Trophoblast cell (in vitro differentiated cells and primary cell): ENCODE measurements at regions not wholly inside any gene's neighbourhood (a gene's known extent, or its start where the extent isn't known, plus 50 kb on each side); places are given as distances from the start of the nearest gene placed in this dataset.

Experiments
- DNase-seq, 2 donors: peaks; one replicate each; pipeline ENCODE4 v3.0.0-alpha.2; 2016
- H2AFZ ChIP-seq: 2 replicates; pipeline ENCODE4 v1.6.1; 2013; ENCODE audit warnings: low read length, moderate library complexity, mild to moderate bottlenecking; ENCODE audit not compliant: insufficient read depth, poor library complexity
- H2AK5ac ChIP-seq: 2 replicates; pipeline ENCODE4 v1.6.1; 2013; ENCODE audit warnings: mild to moderate bottlenecking, low read length
- H2BK120ac ChIP-seq: 2 replicates; pipeline ENCODE4 v1.6.1; 2013; ENCODE audit warnings: low read length, mild to moderate bottlenecking, moderate library complexity; ENCODE audit not compliant: insufficient read depth, poor library complexity
- H2BK12ac ChIP-seq: 2 replicates; pipeline ENCODE4 v1.6.1; 2013; ENCODE audit warnings: mild to moderate bottlenecking, low read length, moderate library complexity
- H2BK5ac ChIP-seq: 2 replicates; pipeline ENCODE4 v1.6.1; 2013; ENCODE audit warnings: low read length, low read depth, moderate library complexity, mild to moderate bottlenecking; ENCODE audit not compliant: poor library complexity
- H3K14ac ChIP-seq: 2 replicates; pipeline ENCODE4 v1.6.1; 2013; ENCODE audit warnings: mild to moderate bottlenecking, low read length
- H3K18ac ChIP-seq: 2 replicates; pipeline ENCODE4 v1.6.1; 2013; ENCODE audit warnings: mild to moderate bottlenecking, low read length
- H3K23ac ChIP-seq: 2 replicates; pipeline ENCODE4 v1.6.1; 2013; ENCODE audit warnings: low read length
- H3K27ac ChIP-seq: 2 replicates; pipeline ENCODE4 v1.5.1; 2013; ENCODE audit warnings: low read depth, mild to moderate bottlenecking, inconsistent platforms, low read length, moderate library complexity
- H3K27me3 ChIP-seq: 2 replicates; pipeline ENCODE4 v1.6.1; 2013; ENCODE audit warnings: inconsistent platforms, mild to moderate bottlenecking, low read length, moderate library complexity; ENCODE audit not compliant: insufficient read depth
- H3K36me3 ChIP-seq, 2 experiments: 1 replicate in 1 of 2; 2 replicates in 1 of 2; pipeline ENCODE4 v1.6.1; 2013; ENCODE audit warnings: low read length in 2 of 2, mild to moderate bottlenecking in 2 of 2, moderate library complexity in 1 of 2; ENCODE audit not compliant: insufficient read depth in 2 of 2, control insufficient read depth in 1 of 2
- H3K4ac ChIP-seq: 2 replicates; pipeline ENCODE4 v1.6.1; 2013; ENCODE audit warnings: low read depth, mild to moderate bottlenecking, low read length, moderate library complexity
- H3K4me1 ChIP-seq, 2 experiments: 1 replicate in 1 of 2; 2 replicates in 1 of 2; pipeline ENCODE4 v1.6.1; 2013; ENCODE audit warnings: low read length in 2 of 2, mild to moderate bottlenecking in 2 of 2, moderate library complexity in 1 of 2; ENCODE audit not compliant: insufficient read depth in 2 of 2, control insufficient read depth in 1 of 2
- H3K4me2 ChIP-seq: 2 replicates; pipeline ENCODE4 v1.6.1; 2013; ENCODE audit warnings: inconsistent platforms, mild to moderate bottlenecking, low read length, moderate library complexity
- H3K4me3 ChIP-seq: 2 replicates; pipeline ENCODE4 v1.5.1; 2013; ENCODE audit warnings: mild to moderate bottlenecking, low read depth, low read length, inconsistent platforms
- H3K79me1 ChIP-seq: one replicate; pipeline ENCODE4 v1.6.1; 2013; ENCODE audit warnings: low read length
- H3K79me2 ChIP-seq: 2 replicates; pipeline ENCODE4 v1.6.1; 2013; ENCODE audit warnings: low read length, mild to moderate bottlenecking; ENCODE audit not compliant: control insufficient read depth, insufficient read depth, poor library complexity
- H3K9ac ChIP-seq: 2 replicates; pipeline ENCODE4 v1.6.1; 2013; ENCODE audit warnings: mild to moderate bottlenecking, low read length
- H3K9me3 ChIP-seq: 2 replicates; pipeline ENCODE4 v1.6.1; 2013; ENCODE audit warnings: low read depth, mild to moderate bottlenecking, control low read depth, inconsistent platforms, low read length; ENCODE audit not compliant: insufficient read depth
- H4K12ac ChIP-seq: 2 replicates; pipeline ENCODE4 v1.6.1; 2013; ENCODE audit warnings: low read depth, mild to moderate bottlenecking, low read length, moderate library complexity
- H4K8ac ChIP-seq: 2 replicates; pipeline ENCODE4 v1.6.1; 2013; ENCODE audit warnings: low read depth, mild to moderate bottlenecking, low read length, moderate library complexity
- H4K91ac ChIP-seq: one replicate; pipeline ENCODE4 v1.6.1; 2013; ENCODE audit warnings: low read depth, mild to moderate bottlenecking, low read length, moderate library complexity
- WGBS: extraction: QIAGEN DNeasy Blood & Tissue Kit; methylation state at CpG from one replicate; pipeline ENCODE4 v1.1.7; 2013; ENCODE audit warnings: missing lambda C conversion rate; ENCODE audit not compliant: insufficient read length, insufficient coverage; ENCODE audit errors: extremely low coverage; 5-methylcytosine and 5-hydroxymethylcytosine counted together

GRCh38 chr6:169332250-169332649 is 78.6 kb upstream of the THBS2 start:
- no peak overlapping the region for H4K12ac ChIP-seq
- H3K18ac ChIP-seq = no peak overlapping the region
- no peaks in the 10 kb centered on the region for H3K4me1 ChIP-seq
- H3K4me3 ChIP-seq = no peak overlapping the region
- no peaks in the 10 kb centered on the region for H3K79me2 ChIP-seq
- no peak overlapping the region for H3K9ac ChIP-seq
- H3K79me1 ChIP-seq = no peaks in the 10 kb centered on the region
- H2BK5ac ChIP-seq = no peak overlapping the region
- H3K4ac ChIP-seq = no peak overlapping the region
- no peak overlapping the region for H4K91ac ChIP-seq
- no peaks in the 10 kb centered on the region for H3K27me3 ChIP-seq
- no peak overlapping the region for H4K8ac ChIP-seq
- H2BK12ac ChIP-seq = no peak overlapping the region
- H2BK120ac ChIP-seq = no peak overlapping the region
- H3K14ac ChIP-seq = no peak overlapping the region
- no peak overlapping the region for H3K27ac ChIP-seq
- H3K9me3 ChIP-seq = no peaks in the 10 kb centered on the region
- H3K4me2 ChIP-seq = no peak overlapping the region
- WGBS = no CpG with 5 or more reads among the region's 10 CpGs
- no peak overlapping the region for H2AFZ ChIP-seq
- H3K23ac ChIP-seq = no peak overlapping the region
- no peak for DNase-seq
- H3K36me3 ChIP-seq = no peaks in the 10 kb centered on the region
- no peak overlapping the region for H2AK5ac ChIP-seq

- Histone ChIP-seq H3K4me1 (no peaks in the 10 kb centered on the region), H3K18ac (no peak overlapping the region)
- WGBS = no CpG with 5 or more reads among the region's 5 CpGs
Measured at GRCh38 chr6:169328112-169328801, 74.6 kb upstream of the THBS2 start.

GRCh38 chr6:169326067-169326799 is 72.6 kb upstream of the THBS2 start:
- Histone ChIP-seq H3K14ac (no peak overlapping the region), H2BK5ac (no peak overlapping the region), H3K4me2 (no peak overlapping the region), H2AFZ (no peak overlapping the region), H3K4ac (no peak overlapping the region), H2BK12ac (no peak overlapping the region), H2BK120ac (no peak overlapping the region), H3K79me1 (no peaks in the 10 kb centered on the region), H3K36me3 (no peaks in the 10 kb centered on the region), H3K23ac (no peak overlapping the region), H4K12ac (no peak overlapping the region), H3K4me1 (no peaks in the 10 kb centered on the region), H3K9me3 (no peaks in the 10 kb centered on the region), H4K91ac (no peak overlapping the region), H3K27ac (no peak overlapping the region), H2AK5ac (peak overlapping the region; percentile 57), H3K4me3 (no peak overlapping the region), H3K27me3 (no peaks in the 10 kb centered on the region), H3K79me2 (no peaks in the 10 kb centered on the region), H3K9ac (no peak overlapping the region), H3K18ac (no peak overlapping the region), H4K8ac (no peak overlapping the region)
- peak in 1 of 2 donors; percentile 13 for DNase-seq
- WGBS = no CpG with 5 or more reads among the region's 27 CpGs

More at GRCh38 chr6:169328112-169328801, 74.6 kb upstream of the THBS2 start:
- DNase-seq = no peak
- H2AFZ ChIP-seq = no peak overlapping the region
- H3K36me3 ChIP-seq = no peaks in the 10 kb centered on the region
- no peak overlapping the region for H2AK5ac ChIP-seq
- no peak overlapping the region for H3K4me2 ChIP-seq
- H4K91ac ChIP-seq = no peak overlapping the region
- no peak overlapping the region for H3K14ac ChIP-seq
- no peak overlapping the region for H3K4me3 ChIP-seq
- H2BK5ac ChIP-seq = no peak overlapping the region
- no peak overlapping the region for H3K23ac ChIP-seq
- H4K8ac ChIP-seq = no peak overlapping the region
- no peak overlapping the region for H2BK12ac ChIP-seq
- no peaks in the 10 kb centered on the region for H3K79me1 ChIP-seq
- no peak overlapping the region for H3K9ac ChIP-seq
- no peak overlapping the region for H3K27ac ChIP-seq
- no peak overlapping the region for H2BK120ac ChIP-seq
- no peaks in the 10 kb centered on the region for H3K27me3 ChIP-seq
- no peak overlapping the region for H3K4ac ChIP-seq
- no peaks in the 10 kb centered on the region for H3K9me3 ChIP-seq
- H3K79me2 ChIP-seq = no peaks in the 10 kb centered on the region
- H4K12ac ChIP-seq = no peak overlapping the region

- Histone ChIP-seq H3K4me2 (no peak overlapping the region), H4K8ac (no peak overlapping the region), H2BK12ac (no peak overlapping the region), H3K14ac (no peak overlapping the region), H3K23ac (no peak overlapping the region), H3K18ac (no peak overlapping the region), H2AFZ (no peak overlapping the region), H3K36me3 (no peaks in the 10 kb centered on the region), H2BK5ac (no peak overlapping the region), H3K9ac (no peak overlapping the region), H4K91ac (no peak overlapping the region), H3K4ac (no peak overlapping the region), H3K79me1 (no peaks in the 10 kb centered on the region), H3K4me1 (no peaks in the 10 kb centered on the region), H3K79me2 (no peaks in the 10 kb centered on the region), H3K4me3 (no peak overlapping the region), H2AK5ac (no peak overlapping the region), H2BK120ac (no peak overlapping the region), H3K9me3 (no peaks in the 10 kb centered on the region), H4K12ac (no peak overlapping the region), H3K27ac (no peak overlapping the region), H3K27me3 (no peaks in the 10 kb centered on the region)
- DNase-seq = no peak
- WGBS = no CpG with 5 or more reads among the region's 10 CpGs
Measured at GRCh38 chr6:169324656-169325459, 71.2 kb upstream of the THBS2 start.
